Heart right ventricle (tissue), 16 donors: ENCODE measurements at regions not wholly inside any gene's neighbourhood (a gene's known extent, or its start where the extent isn't known, plus 50 kb on each side); places are given as distances from the start of the nearest gene placed in this dataset.

ENCODE experiments used
- ATAC-seq, 8 donors: fragments of 200-7000 bp; cut with Tn5 transposase; one replicate each; pipeline ENCODE4 v1.9.1; 2020; ENCODE audit warnings: mild to moderate bottlenecking in 8 of 8, moderate library complexity in 8 of 8, moderate number of reproducible peaks in 1 of 8
- DNase-seq, 2 donors: peaks; one replicate each; pipeline ENCODE4 v3.0.0-alpha.2; 2020
- H3K27ac ChIP-seq, 10 donors: fragments of 200-600 bp; sonication (generic) in 2 of 10; one replicate each; pipeline versions ENCODE4 v1.5.0 to v1.8.0; 2020 to 2022; ENCODE audit warnings: mild to moderate bottlenecking in 3 of 10
- H3K27me3 ChIP-seq, 7 donors: fragments of 200-600 bp; one replicate each; pipeline ENCODE4 v1.8.0; 2021 to 2022; ENCODE audit warnings: mild to moderate bottlenecking in 2 of 7
- H3K36me3 ChIP-seq, 9 donors: fragments of 200-600 bp; sonication (generic) in 1 of 9; one replicate each; pipeline versions ENCODE4 v1.5.0 to v1.8.0; 2020 to 2022; ENCODE audit warnings: mild to moderate bottlenecking in 2 of 9
- H3K4me1 ChIP-seq, 9 donors: fragments of 200-600 bp; sonication (generic) in 1 of 9; one replicate each; pipeline versions ENCODE4 v1.5.0 to v1.8.0; 2020 to 2022; ENCODE audit warnings: mild to moderate bottlenecking in 4 of 9
- H3K4me3 ChIP-seq, 10 donors: fragments of 200-600 bp; sonication (generic) in 2 of 10; one replicate each; pipeline versions ENCODE4 v1.5.0 to v1.8.0; 2020 to 2022; ENCODE audit warnings: mild to moderate bottlenecking in 7 of 10, moderate library complexity in 2 of 10
- H3K9me3 ChIP-seq, 11 donors: fragments of 200-600 bp in 10 of 11; sonication (generic) in 2 of 11; one replicate each; pipeline versions ENCODE4 v1.5.0 to v1.8.0; 2013 to 2022; ENCODE audit warnings: mild to moderate bottlenecking in 2 of 11, control low read depth in 1 of 11, moderate library complexity in 1 of 11
- CTCF ChIP-seq, 9 donors: fragments of 200-600 bp; sonication (generic) in 2 of 9; IDR thresholded peaks; one replicate each; pipeline versions ENCODE4 v1.5.0 to v1.8.0; 2021 to 2022; ENCODE audit warnings: antibody characterized with exemption in 9 of 9, mild to moderate bottlenecking in 5 of 9, moderate library complexity in 1 of 9
- WGBS, 2 donors: extraction: QIAGEN DNeasy Blood & Tissue Kit; methylation state at CpG; one replicate each; pipeline ENCODE4 v1.1.7; 2013; ENCODE audit warnings: inconsistent platforms in 1 of 2; 5-methylcytosine and 5-hydroxymethylcytosine counted together
- intact Hi-C, 10 donors: fragments of 100-400 bp; cut with DNase I; formaldehyde crosslinking; loops; one replicate each; pipeline versions ENCODE4 v1.11.1 to v1.14.2; 2022
- donor health status: Arrhythmogenic right ventricular cardiomyopathy.
- donor health status: ischemic (EF 13 %, LVEDD 7.1; RV severe dilation, severe dysfunction).
- donor health status: healthy with polysubstance abuse.
- donor health status: DM: no; HTN: yes; CAD: no.
- donor health status: DM: no; HTN: no; CAD: no.
- donor health status: ischemic (EF 25% LVEDD 6.9; RV normal size, moderate dysfunction).
- donor health status: ischemic (EF 25% LVEDD 5.7; RV mildly dilated, moderate dysfunction).
- donor health status: healthy.
- donor health status: DM: yes; HTN: yes; CAD: no.
- donor health status: Ischemic cardiomyopathy.
- donor health status: ischemic (EF 35%, LVEDD 5.7; RV mildly dilated, moderate dysfunction).
- donor health status: nonischemic (EF 11% LVEDD 7.7; RV severe dilation, severe dysfunction).
- donor health status: DM: yes; HTN: yes; CAD: no.
- donor health status: PGD.
- donor health status: ischemic (EF 29% LVEDD 5.4; RV normal size, mild dysfunction).
- donor health status: nonischemic (EF 23%, LVEDD 6.1; RV moderate dilation, normal function).

- DNase-seq, result no peak
- peaks cover 8 to 46% (median 41%) of the 10 kb centered on the region in 7 donors for H3K27me3 ChIP-seq
Observed at GRCh38 chr22:49067504-49067903, 760.2 kb downstream of the BRD1 start.

GRCh38 chr22:49066619-49067018 is 761.1 kb downstream of the BRD1 start:
- no peak for DNase-seq
- H3K4me3 ChIP-seq, result no peak overlapping the region
- no peak overlapping the region for H3K27ac ChIP-seq
- H3K4me1 ChIP-seq, result no peaks in the 10 kb centered on the region
- intact Hi-C loops, result no loop called here
- H3K27me3 ChIP-seq, result peaks cover 8 to 54% (median 41%) of the 10 kb centered on the region in 7 donors
- H3K9me3 ChIP-seq, result no peaks in the 10 kb centered on the region
- no peak for TF ChIP-seq CTCF (IDR thresholded peaks at IDR 0.05)
- no peak for ATAC-seq
- no peaks in the 10 kb centered on the region for H3K36me3 ChIP-seq
- WGBS, 2 donors, result 44 to 65% methylated on average over 9 of the region's 9 CpGs

More at GRCh38 chr22:49067504-49067903, 760.2 kb downstream of the BRD1 start:
- no peak for TF ChIP-seq CTCF (IDR thresholded peaks at IDR 0.05)
- Histone ChIP-seq H3K4me1 (no peaks in the 10 kb centered on the region), H3K4me3 (no peak overlapping the region), H3K27ac (no peak overlapping the region), H3K36me3 (no peaks in the 10 kb centered on the region), H3K9me3 (no peaks in the 10 kb centered on the region)
- intact Hi-C loops, result no loop called here
- 77 to 84% methylated on average over 4 of the region's 4 CpGs for WGBS, 2 donors
- ATAC-seq, result no peak

GRCh38 chr22:49064836-49065235 is 762.8 kb downstream of the BRD1 start:
- DNase-seq, result no peak
- Histone ChIP-seq H3K36me3 (no peaks in the 10 kb centered on the region), H3K27me3 (peaks cover 8 to 60% (median 48%) of the 10 kb centered on the region in 7 donors), H3K9me3 (no peaks in the 10 kb centered on the region), H3K4me3 (no peak overlapping the region), H3K27ac (no peak overlapping the region), H3K4me1 (no peaks in the 10 kb centered on the region)
- no peak for ATAC-seq
- intact Hi-C loops, result no loop called here
- no peak for TF ChIP-seq CTCF (IDR thresholded peaks at IDR 0.05)
- 43 to 61% methylated on average over 7 of the region's 7 CpGs for WGBS, 2 donors

- Histone ChIP-seq H3K4me3 (no peak overlapping the region), H3K27ac (no peak overlapping the region), H3K9me3 (no peaks in the 10 kb centered on the region), H3K4me1 (no peaks in the 10 kb centered on the region), H3K27me3 (peaks cover 8 to 67% (median 48%) of the 10 kb centered on the region in 7 donors), H3K36me3 (no peaks in the 10 kb centered on the region)
- ATAC-seq (no peak), DNase-seq (no peak)
- no peak for TF ChIP-seq CTCF (IDR thresholded peaks at IDR 0.05)
- intact Hi-C loops, result no loop called here
- WGBS, 2 donors, result 53 to 61% methylated on average over 4 of the region's 4 CpGs
Observed at GRCh38 chr22:49063545-49063890, 764.2 kb downstream of the BRD1 start.
